Smooth muscle cell (in vitro differentiated cells): ENCODE measurements at regions not wholly inside any gene's neighbourhood (a gene's known extent, or its start where the extent isn't known, plus 50 kb on each side); places are given as distances from the start of the nearest gene placed in this dataset.

Experiments used
- DNase-seq: peaks from one replicate; lab custom pipeline; 2025; ENCODE audit not compliant: unreplicated experiment; lab: John Stamatoyannopoulos, UW
- H2AFZ ChIP-seq: fragments of 200-600 bp; sonication (generic); 2 replicates; pipeline ENCODE4 v1.6.0; 2016; ENCODE audit warnings: antibody characterized with exemption, low read depth, mild to moderate bottlenecking
- H3F3A ChIP-seq: fragments of 200-600 bp; sonication (generic); 2 replicates; pipeline ENCODE4 v1.6.0; 2017; ENCODE audit warnings: antibody characterized with exemption, low read depth
- H3K27ac ChIP-seq: fragments of 200-600 bp; sonication (generic); 2 replicates; pipeline ENCODE4 v1.5.1; 2016; ENCODE audit warnings: low read depth, mild to moderate bottlenecking
- H3K27me3 ChIP-seq: fragments of 200-600 bp; sonication (generic); 2 replicates; pipeline ENCODE4 v1.6.1; 2016; ENCODE audit warnings: low read depth, mild to moderate bottlenecking
- H3K36me3 ChIP-seq: fragments of 200-600 bp; sonication (generic); 2 replicates; pipeline ENCODE4 v1.5.1; 2016; ENCODE audit warnings: low read depth
- H3K4me1 ChIP-seq: fragments of 200-600 bp; sonication (generic); 2 replicates; pipeline ENCODE4 v1.5.1; 2016; ENCODE audit warnings: low read depth
- H3K4me2 ChIP-seq: fragments of 200-600 bp; sonication (generic); 2 replicates; pipeline ENCODE4 v1.6.0; 2016; ENCODE audit warnings: mild to moderate bottlenecking
- H3K4me3 ChIP-seq: fragments of 200-600 bp; sonication (generic); 2 replicates; pipeline ENCODE4 v1.5.1; 2016; ENCODE audit warnings: mild to moderate bottlenecking
- H3K79me2 ChIP-seq: fragments of 200-600 bp; sonication (generic); 2 replicates; pipeline ENCODE4 v1.6.0; 2016; ENCODE audit warnings: low read depth, mild to moderate bottlenecking
- H3K9ac ChIP-seq: fragments of 200-600 bp; sonication (generic); 2 replicates; pipeline ENCODE4 v1.6.0; 2016; ENCODE audit warnings: low read depth
- H3K9me3 ChIP-seq: fragments of 200-600 bp; sonication (generic); replicated peaks from 2 replicates; pipeline ENCODE4 v1.5.1; 2016; ENCODE audit warnings: low read depth
- H4K20me1 ChIP-seq: fragments of 200-600 bp; sonication (generic); 2 replicates; pipeline ENCODE4 v1.6.0; 2016; ENCODE audit warnings: low read depth
- WGBS: methylation state at CpG from one replicate; pipeline ENCODE4 v1.1.7; 2016; ENCODE audit warnings: low lambda C conversion rate; 5-methylcytosine and 5-hydroxymethylcytosine counted together
- TF ChIP-seq, protein P1 (sequence below): fragments of 200-600 bp; sonication (generic); IDR thresholded peaks from 2 replicates; pipeline ENCODE4 v1.5.1; 2017; ENCODE audit warnings: borderline replicate concordance, mild to moderate bottlenecking, antibody characterized with exemption; ENCODE audit not compliant: insufficient read depth, poor library complexity, severe bottlenecking

DNA sequence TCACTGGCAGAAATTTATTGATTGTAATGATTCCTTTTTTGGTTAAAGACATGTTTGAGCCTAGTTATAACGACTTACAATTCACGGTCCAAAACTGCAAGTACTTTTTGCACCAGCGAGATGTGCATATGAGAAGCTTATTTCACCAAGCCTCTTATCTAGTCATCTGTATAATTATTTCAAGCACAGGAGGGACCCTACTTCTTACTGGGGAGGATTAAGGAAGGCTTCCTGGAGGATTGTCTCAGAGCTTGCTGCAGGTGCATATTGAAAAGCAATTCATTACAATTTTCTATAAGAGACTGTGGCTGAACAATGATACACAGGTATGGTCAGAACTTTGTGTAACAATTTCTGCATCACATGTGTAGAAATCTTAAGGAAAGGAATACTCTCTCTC is 152.9 kb downstream of the CAND1 start:
- no peaks in the 10 kb centered on the region for H3K9me3 ChIP-seq
- H4K20me1 ChIP-seq: no peaks in the 10 kb centered on the region
- peaks cover 6% of the 10 kb centered on the region for H3F3A ChIP-seq
- no peak overlapping the region for H3K4me3 ChIP-seq
- no peak overlapping the region for H2AFZ ChIP-seq
- H3K4me1 ChIP-seq: peaks cover 9% of the 10 kb centered on the region
- no peaks in the 10 kb centered on the region for H3K79me2 ChIP-seq
- no peak overlapping the region for H3K27ac ChIP-seq
- no peaks in the 10 kb centered on the region for H3K36me3 ChIP-seq
- 96% methylated on average over 3 of the region's 3 CpGs for WGBS
- no peaks in the 10 kb centered on the region for H3K27me3 ChIP-seq
- no peak overlapping the region for H3K9ac ChIP-seq
- H3K4me2 ChIP-seq: no peak overlapping the region
- TF ChIP-seq, protein P1, sequence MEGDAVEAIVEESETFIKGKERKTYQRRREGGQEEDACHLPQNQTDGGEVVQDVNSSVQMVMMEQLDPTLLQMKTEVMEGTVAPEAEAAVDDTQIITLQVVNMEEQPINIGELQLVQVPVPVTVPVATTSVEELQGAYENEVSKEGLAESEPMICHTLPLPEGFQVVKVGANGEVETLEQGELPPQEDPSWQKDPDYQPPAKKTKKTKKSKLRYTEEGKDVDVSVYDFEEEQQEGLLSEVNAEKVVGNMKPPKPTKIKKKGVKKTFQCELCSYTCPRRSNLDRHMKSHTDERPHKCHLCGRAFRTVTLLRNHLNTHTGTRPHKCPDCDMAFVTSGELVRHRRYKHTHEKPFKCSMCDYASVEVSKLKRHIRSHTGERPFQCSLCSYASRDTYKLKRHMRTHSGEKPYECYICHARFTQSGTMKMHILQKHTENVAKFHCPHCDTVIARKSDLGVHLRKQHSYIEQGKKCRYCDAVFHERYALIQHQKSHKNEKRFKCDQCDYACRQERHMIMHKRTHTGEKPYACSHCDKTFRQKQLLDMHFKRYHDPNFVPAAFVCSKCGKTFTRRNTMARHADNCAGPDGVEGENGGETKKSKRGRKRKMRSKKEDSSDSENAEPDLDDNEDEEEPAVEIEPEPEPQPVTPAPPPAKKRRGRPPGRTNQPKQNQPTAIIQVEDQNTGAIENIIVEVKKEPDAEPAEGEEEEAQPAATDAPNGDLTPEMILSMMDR: no peak
- DNase-seq: no peak

DNA sequence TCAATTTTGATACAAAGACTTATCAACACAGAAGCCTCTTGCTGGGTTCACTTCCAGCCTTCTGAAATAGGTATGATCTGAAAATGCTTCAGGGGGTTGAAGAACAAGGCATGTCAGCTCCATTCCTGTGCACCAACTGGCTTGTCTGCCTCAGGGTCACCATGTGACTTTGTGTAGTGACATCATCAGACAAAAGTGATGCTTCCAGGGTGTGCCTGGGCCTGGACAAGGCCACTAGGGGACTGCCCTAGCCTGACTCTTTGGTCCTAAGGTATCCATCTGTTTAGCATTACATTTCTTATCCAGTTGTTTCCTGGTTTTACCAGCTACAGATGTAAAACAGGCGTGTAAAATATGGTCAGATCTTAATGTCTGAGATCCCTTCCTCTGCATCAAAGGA is 155.6 kb downstream of the CAND1 start:
- Histone ChIP-seq H3K9me3 (no peaks in the 10 kb centered on the region), H3F3A (peaks cover 7% of the 10 kb centered on the region), H3K36me3 (no peaks in the 10 kb centered on the region), H3K79me2 (no peaks in the 10 kb centered on the region), H3K9ac (no peak overlapping the region), H3K4me3 (no peak overlapping the region), H2AFZ (no peak overlapping the region), H3K4me2 (no peak overlapping the region), H4K20me1 (no peaks in the 10 kb centered on the region), H3K27me3 (no peaks in the 10 kb centered on the region), H3K4me1 (peaks cover 4% of the 10 kb centered on the region), H3K27ac (no peak overlapping the region)
- TF ChIP-seq, protein P1: no peak
- DNase-seq: no peak
- 69% methylated on average over 1 of the region's 1 CpG for whole genome bisulfite sequencing

DNA sequence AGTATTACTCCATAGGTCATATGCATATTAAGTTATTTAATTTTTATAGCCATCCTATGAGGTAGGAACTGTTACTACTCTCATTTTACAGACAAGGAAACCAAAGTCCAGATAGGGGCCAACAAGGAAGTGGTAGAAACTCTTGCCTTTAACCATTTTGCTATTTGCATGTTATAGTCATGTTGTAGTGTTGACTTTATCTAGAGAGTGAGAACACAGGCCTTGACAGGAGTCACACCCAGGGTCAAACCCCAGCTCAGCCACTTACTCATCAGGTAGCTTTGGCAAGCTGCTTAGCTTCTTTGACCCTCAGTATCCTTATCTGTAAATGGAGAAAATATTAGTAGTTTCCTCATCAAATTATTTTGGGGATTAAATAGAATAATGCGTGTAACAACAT is 156.2 kb downstream of the CAND1 start:
- Histone ChIP-seq H3K79me2 (no peaks in the 10 kb centered on the region), H3F3A (peaks cover 7% of the 10 kb centered on the region), H3K36me3 (no peaks in the 10 kb centered on the region), H3K27me3 (no peaks in the 10 kb centered on the region), H3K4me1 (no peaks in the 10 kb centered on the region), H4K20me1 (no peaks in the 10 kb centered on the region), H2AFZ (no peak overlapping the region), H3K9me3 (no peaks in the 10 kb centered on the region), H3K27ac (no peak overlapping the region), H3K4me3 (no peak overlapping the region), H3K9ac (no peak overlapping the region), H3K4me2 (no peak overlapping the region)
- 84% methylated on average over 1 of the region's 1 CpG for WGBS
- TF ChIP-seq, protein P1: no peak
- no peak for DNase-seq

- no peaks in the 10 kb centered on the region for H3K79me2 ChIP-seq
- H3K4me2 ChIP-seq: peak overlapping the region; percentile 23
- DNase-seq: no peak
- no peak overlapping the region for H3K9ac ChIP-seq
- H3F3A ChIP-seq: peaks cover 7% of the 10 kb centered on the region
- H3K4me3 ChIP-seq: no peak overlapping the region
- H3K27me3 ChIP-seq: no peaks in the 10 kb centered on the region
- H4K20me1 ChIP-seq: no peaks in the 10 kb centered on the region
- H3K4me1 ChIP-seq: no peaks in the 10 kb centered on the region
- H3K9me3 ChIP-seq: no peaks in the 10 kb centered on the region
- 76% methylated on average over 2 of the region's 2 CpGs for WGBS
- no peaks in the 10 kb centered on the region for H3K36me3 ChIP-seq
- no peak overlapping the region for H3K27ac ChIP-seq
- no peak overlapping the region for H2AFZ ChIP-seq
- TF ChIP-seq, protein P1: no peak
Measured at GRCh38 chr12:67426067-67426466, 156.9 kb downstream of the CAND1 start.
